Upper lobe of left lung (tissue), 6 donors: ENCODE measurements at regions not wholly inside any gene's neighbourhood (a gene's known extent, or its start where the extent isn't known, plus 50 kb on each side); places are given as distances from the start of the nearest gene placed in this dataset.
"Not testable (repeated sequence)": the region's sequence is repeated elsewhere in the genome, so short reads cannot be mapped to it uniquely, and the experiment has no call there.

Experiments
- ATAC-seq, 2 donors: fragments of 200-7000 bp; cut with Tn5 transposase; one replicate each; pipeline ENCODE4 v1.9.1; 2022; ENCODE audit warnings: mild to moderate bottlenecking in 2 of 2, moderate library complexity in 2 of 2; ENCODE audit not compliant: low FRiP score in 2 of 2
- DNase-seq, 2 donors: peaks; one replicate each; pipeline ENCODE4 v3.0.0-alpha.2; 2019 to 2020
- H3K27ac ChIP-seq, 4 donors: fragments of 200-600 bp; sonication (generic); one replicate each; pipeline ENCODE4 v1.5.1; 2016 to 2019
- H3K27me3 ChIP-seq, 4 donors: fragments of 200-600 bp; sonication (generic); one replicate each; pipeline ENCODE4 v1.5.1; 2017 to 2019
- H3K36me3 ChIP-seq, 4 donors: fragments of 200-600 bp; sonication (generic); one replicate each; pipeline ENCODE4 v1.5.1; 2016 to 2019
- H3K4me1 ChIP-seq, 4 donors: fragments of 200-600 bp; sonication (generic); one replicate each; pipeline ENCODE4 v1.5.1; 2018 to 2019
- H3K4me3 ChIP-seq, 4 donors: fragments of 200-600 bp; sonication (generic); one replicate each; pipeline ENCODE4 v1.5.1; 2017 to 2019; ENCODE audit warnings: mild to moderate bottlenecking in 2 of 4, moderate library complexity in 1 of 4
- H3K9me3 ChIP-seq, 4 donors: fragments of 200-600 bp; sonication (generic); one replicate each; pipeline ENCODE4 v1.5.1; 2018 to 2019
- WGBS, 2 donors: methylation state at CpG; one replicate each; pipeline ENCODE4 v1.1.5; 2017 to 2018; 5-methylcytosine and 5-hydroxymethylcytosine counted together
- donor health status: DM: no; HTN: no; CAD: no; lungs with moderate emphysema.
- donor health status: DM: no; HTN: yes; CAD: no; lungs with severe emphysema.

GRCh38 chrX:141066263-141066662, 63.9 kb downstream of the SPANXB1 start:
- H3K4me3 ChIP-seq, H3K27ac ChIP-seq, H3K4me1 ChIP-seq, H3K9me3 ChIP-seq, ATAC-seq, DNase-seq, H3K36me3 ChIP-seq, H3K27me3 ChIP-seq: not testable (repeated sequence)
- 92% methylated on average over 4 of the region's 7 CpGs; no CpG with 5 or more reads in 1 of the 2 donors for WGBS, 2 donors

- peak in 1 of 2 donors; percentile 34 for DNase-seq
- not testable (repeated sequence) for H3K4me3 ChIP-seq, H3K27ac ChIP-seq, H3K27me3 ChIP-seq, H3K4me1 ChIP-seq, H3K36me3 ChIP-seq, H3K9me3 ChIP-seq, ATAC-seq
- WGBS, 2 donors = 99 to 100% methylated on average over 5 to 13 of the region's 44 CpGs
Measured at GRCh38 chrX:141084130-141084529, 81.7 kb downstream of the SPANXB1 start.

DNA sequence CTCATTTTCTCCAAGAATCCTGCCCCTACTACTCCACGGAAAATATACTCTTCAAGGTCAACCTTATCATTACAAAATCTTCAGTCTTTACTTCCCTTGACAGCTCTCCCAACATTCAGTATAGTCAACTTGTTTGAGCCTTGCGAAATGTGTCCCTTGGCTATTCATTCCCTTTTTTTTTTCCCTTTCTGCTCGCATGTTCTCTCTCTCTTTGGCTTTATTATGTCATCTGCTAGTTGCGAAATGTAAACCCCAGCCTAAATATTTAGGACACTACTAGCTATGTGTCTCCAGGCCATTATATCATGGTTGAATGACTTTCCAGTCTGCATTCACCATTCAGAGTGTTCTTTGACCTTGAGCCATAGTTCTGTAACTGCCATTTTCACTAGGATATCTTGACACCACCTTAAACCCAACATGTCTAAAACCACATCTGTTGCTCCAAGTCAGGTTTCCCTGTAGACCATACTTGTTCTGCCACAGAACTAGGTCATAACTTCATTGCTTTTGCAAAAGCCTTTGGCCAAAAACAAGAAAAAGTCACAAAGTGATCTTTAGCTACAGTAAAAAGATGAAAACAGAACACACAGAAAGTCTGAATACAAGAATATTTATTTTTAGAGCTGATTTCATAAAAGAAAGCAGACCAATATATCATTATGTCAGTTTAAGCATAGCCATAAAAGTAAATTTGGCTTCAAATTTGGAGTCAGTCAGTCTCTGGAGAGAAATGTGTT, 73.0 kb downstream of the LDOC1 start:
- WGBS, 2 donors = no CpG with 5 or more reads among the region's 4 CpGs
- not testable (repeated sequence) for H3K4me3 ChIP-seq, H3K36me3 ChIP-seq, H3K27ac ChIP-seq, DNase-seq, H3K9me3 ChIP-seq, H3K4me1 ChIP-seq, H3K27me3 ChIP-seq, ATAC-seq

DNA sequence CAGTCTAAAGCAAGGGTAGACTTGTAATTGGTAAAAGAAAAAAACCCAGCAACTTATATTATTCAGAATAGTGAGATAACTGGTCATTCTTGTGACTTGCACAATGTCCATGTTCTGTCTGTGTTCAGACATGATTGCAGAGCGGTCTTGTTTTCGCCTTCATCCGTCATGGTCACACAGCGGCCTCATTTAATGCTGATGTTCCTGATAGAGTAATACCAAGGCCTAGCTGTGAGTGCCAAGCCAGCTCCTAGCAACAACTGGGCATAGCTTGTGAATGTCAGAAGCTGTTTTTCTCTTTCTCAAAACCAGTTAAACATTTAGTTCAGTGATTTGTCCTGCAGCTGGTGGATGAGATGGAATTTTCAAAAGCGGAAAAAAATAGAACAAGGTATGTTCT, 65.7 kb downstream of the LDOC1 start:
- not testable (repeated sequence) for ATAC-seq, H3K27me3 ChIP-seq, H3K36me3 ChIP-seq, H3K27ac ChIP-seq, H3K9me3 ChIP-seq, H3K4me3 ChIP-seq, H3K4me1 ChIP-seq, DNase-seq
- no CpG with 5 or more reads among the region's 5 CpGs for WGBS, 2 donors
